A549 (cell line): ENCODE measurements at regions not wholly inside any gene's neighbourhood (a gene's known extent, or its start where the extent isn't known, plus 50 kb on each side); places are given as distances from the start of the nearest gene placed in this dataset.

Experiments
- ATAC-seq, 2 experiments: fragments of 200-7000 bp in 1 of 2; fragments of >200 bp in 1 of 2; cut with Nextera tagmentation in 1 of 2; cut with Tn5 transposase in 1 of 2; 3 replicates each; pipeline versions ENCODE4 v1.8.0 to v1.9.1; 2018 to 2020; ENCODE audit warnings: mild to moderate bottlenecking in 1 of 2, moderate library complexity in 1 of 2
- CTCF ChIA-PET: fragments of 300-600 bp; sonication (Branson Sonifier 250); formaldehyde crosslinking; extraction: SDS; loops from one replicate; lab custom pipeline; 2021; ENCODE audit warnings: antibody characterized with exemption, inconsistent platforms; lab: Yijun Ruan, JAX
- POLR2A ChIA-PET: fragments of 350-600 bp; formaldehyde crosslinking; extraction: SDS; loops from one replicate; lab custom pipeline; 2021; ENCODE audit warnings: antibody characterized with exemption, inconsistent platforms; lab: Yijun Ruan, JAX
- DNase-seq, 2 experiments: peaks; one replicate each; pipeline versions ENCODE4 v3.0.0 to v3.0.0-alpha.2; 2011 to 2016; ENCODE audit warnings: low read depth in 1 of 2, low spot score in 1 of 2
- FAIRE-seq: peaks from 2 replicates; lab custom pipeline; 2011; peaks lifted over from hg19 to GRCh38; lab: Jason Lieb, UNC
- H3K27ac ChIP-seq, 2 experiments: fragments of >200 bp; sonication (Bioruptor Twin); formaldehyde crosslinking; 3 replicates each; pipeline ENCODE4 v1.5.1; 2016 to 2017
- H3K4me1 ChIP-seq: fragments of >200 bp; sonication (Bioruptor Twin); formaldehyde crosslinking; 3 replicates; pipeline ENCODE4 v1.6.1; 2016
- H3K4me2 ChIP-seq: fragments of >200 bp; sonication (Bioruptor Twin); formaldehyde crosslinking; 3 replicates; pipeline ENCODE4 v1.6.1; 2016
- H3K4me3 ChIP-seq: fragments of >200 bp; sonication (Bioruptor Twin); formaldehyde crosslinking; 3 replicates; pipeline ENCODE4 v1.5.1; 2016
- H3K9me3 ChIP-seq: fragments of >200 bp; sonication (Bioruptor Twin); formaldehyde crosslinking; 3 replicates; pipeline ENCODE4 v1.6.1; 2016
- ATOH8 ChIP-seq: fragments of 250-450 bp; sonication (Bioruptor Pico); IDR thresholded peaks from 2 replicates; pipeline ENCODE4 v1.5.0; 2020; ENCODE audit warnings: low read depth, mild to moderate bottlenecking, moderate library complexity
- BCL3 ChIP-seq: fragments of >200 bp; sonication (Bioruptor Twin); formaldehyde crosslinking; IDR thresholded peaks from 3 replicates; pipeline ENCODE4 v1.6.1; 2016
- BHLHE40 ChIP-seq: IDR thresholded peaks from 2 replicates; pipeline ENCODE4 v1.6.1; 2012; ENCODE audit warnings: low read depth, low read length, inconsistent platforms
- CBX2 ChIP-seq: fragments of 200-600 bp; sonication (generic); IDR thresholded peaks from 2 replicates; pipeline ENCODE4 v1.6.1; 2016; ENCODE audit warnings: low read depth, mild to moderate bottlenecking, borderline replicate concordance
- CEBPB ChIP-seq, 2 experiments: fragments of >200 bp in 1 of 2; sonication (Bioruptor Twin) in 1 of 2; formaldehyde crosslinking in 1 of 2; IDR thresholded peaks; 2 replicates each; pipeline ENCODE4 v1.6.1; 2012 to 2016
- CHD4 ChIP-seq: fragments of 200-600 bp; sonication (generic); IDR thresholded peaks from 2 replicates; pipeline ENCODE4 v1.6.1; 2016; ENCODE audit warnings: antibody characterized with exemption, mild to moderate bottlenecking, borderline replicate concordance
- E2F6 ChIP-seq: IDR thresholded peaks from 2 replicates; pipeline ENCODE4 v1.6.1; 2012; ENCODE audit warnings: low read depth, borderline replicate concordance
- EHF ChIP-seq: fragments of 250-450 bp; sonication (Bioruptor Pico); IDR thresholded peaks from 2 replicates; pipeline ENCODE4 v1.5.0; 2020; ENCODE audit warnings: mild to moderate bottlenecking
- EP300 ChIP-seq, 2 experiments: fragments of >200 bp; sonication (Bioruptor Twin); formaldehyde crosslinking; IDR thresholded peaks; 2 replicates in 1 of 2; 3 replicates in 1 of 2; pipeline ENCODE4 v1.6.1; 2016 to 2017
- ESRRA ChIP-seq: fragments of 150-350 bp; IDR thresholded peaks from 2 replicates; pipeline ENCODE4 v1.6.1; 2014; ENCODE audit warnings: mild to moderate bottlenecking, low read length, borderline replicate concordance
- FOXS1 ChIP-seq: fragments of 250-450 bp; sonication (Bioruptor Pico); IDR thresholded peaks from 2 replicates; pipeline ENCODE4 v1.5.0; 2020; ENCODE audit warnings: mild to moderate bottlenecking, moderate library complexity
- JUNB ChIP-seq: fragments of >200 bp; sonication (Bioruptor Twin); formaldehyde crosslinking; IDR thresholded peaks from 2 replicates; pipeline ENCODE4 v1.6.1; 2016
- MAFK ChIP-seq: fragments of 450-650 bp; IDR thresholded peaks from 2 replicates; pipeline ENCODE4 v1.6.1; 2014; ENCODE audit not compliant: partially characterized antibody
- MAX ChIP-seq: IDR thresholded peaks from 2 replicates; pipeline ENCODE4 v1.6.1; 2012
- NFE2L2 ChIP-seq: fragments of 150-350 bp; conservative IDR thresholded peaks from 2 replicates; pipeline ENCODE4 v1.6.1; 2014; ENCODE audit warnings: low read length
- NR3C1 ChIP-seq: fragments of >200 bp; sonication (Bioruptor Twin); formaldehyde crosslinking; IDR thresholded peaks from 3 replicates; pipeline ENCODE4 v1.6.1; 2017
- PHF8 ChIP-seq: fragments of 200-600 bp; sonication (generic); IDR thresholded peaks from 2 replicates; pipeline ENCODE4 v1.6.1; 2016; ENCODE audit warnings: low read depth, mild to moderate bottlenecking, antibody characterized with exemption, moderate library complexity, borderline replicate concordance
- POLR2A ChIP-seq: IDR thresholded peaks from 2 replicates; pipeline ENCODE4 v1.6.1; 2012; ENCODE audit warnings: mild to moderate bottlenecking, low read length
- POLR2AphosphoS2 ChIP-seq: conservative IDR thresholded peaks from 2 replicates; pipeline ENCODE4 v1.6.1; 2012; ENCODE audit warnings: low read length, improper control_type of control experiment, inconsistent platforms
- RAD21 ChIP-seq, 2 experiments: fragments of >200 bp in 1 of 2; sonication (Bioruptor Twin) in 1 of 2; formaldehyde crosslinking in 1 of 2; IDR thresholded peaks in 1 of 2; conservative IDR thresholded peaks in 1 of 2; 2 replicates in 1 of 2; 3 replicates in 1 of 2; pipeline ENCODE4 v1.6.1; 2012 to 2018; ENCODE audit warnings: inconsistent platforms in 1 of 2
- RARB ChIP-seq: fragments of 250-450 bp; sonication (Bioruptor Pico); IDR thresholded peaks from 2 replicates; pipeline ENCODE4 v1.8.0; 2021; ENCODE audit warnings: mild to moderate bottlenecking, moderate library complexity
- RCOR1 ChIP-seq: fragments of 150-350 bp; IDR thresholded peaks from 2 replicates; pipeline ENCODE4 v1.6.1; 2014; ENCODE audit warnings: antibody characterized with exemption, low read length, low read depth
- SREBF2 ChIP-seq: fragments of 450-650 bp; IDR thresholded peaks from 2 replicates; pipeline ENCODE4 v1.6.1; 2014; ENCODE audit warnings: mild to moderate bottlenecking, moderate library complexity
- USF2 ChIP-seq: fragments of 450-650 bp; IDR thresholded peaks from 2 replicates; pipeline ENCODE4 v1.6.1; 2014; ENCODE audit warnings: antibody characterized with exemption
- ZFP36 ChIP-seq: fragments of 450-650 bp; IDR thresholded peaks from 2 replicates; pipeline ENCODE4 v1.6.1; 2014; ENCODE audit warnings: borderline replicate concordance; ENCODE audit not compliant: partially characterized antibody
- WGBS: methylation state at CpG from one replicate; pipeline ENCODE4 v1.1.6; 2017; ENCODE audit errors: missing lambda C conversion rate; 5-methylcytosine and 5-hydroxymethylcytosine counted together
- TF ChIP-seq, protein P1 (sequence below): fragments of 150-350 bp; IDR thresholded peaks from 2 replicates; pipeline ENCODE4 v1.6.1; 2014; ENCODE audit warnings: low read depth, mild to moderate bottlenecking, low read length

- H3K4me1 ChIP-seq: no peaks in the 10 kb centered on the region
- WGBS: 39% methylated on average over 3 of the region's 3 CpGs
- ATAC-seq (no peak), FAIRE-seq (no peak), DNase-seq (peak; percentile 6 to 7)
- H3K4me2 ChIP-seq: no peak overlapping the region
- H3K27ac ChIP-seq: no peak overlapping the region
- CTCF ChIA-PET: no interaction called here
- POLR2A ChIA-PET: no interaction called here
- H3K4me3 ChIP-seq: no peak overlapping the region
- TF ChIP-seq POLR2A: no peak
- TF ChIP-seq BHLHE40: no peak
- TF ChIP-seq NFE2L2: no peak
- TF ChIP-seq RAD21 (conservative IDR thresholded peaks at IDR 0.05 in 1 of 2, IDR thresholded peaks at IDR 0.05 in 1 of 2): no peak
- TF ChIP-seq E2F6: no peak
- no peak for TF ChIP-seq MAFK
- no peak for TF ChIP-seq EHF
- TF ChIP-seq JUNB: no peak
- no peak for TF ChIP-seq NR3C1
- H3K9me3 ChIP-seq: no peaks in the 10 kb centered on the region
Measured at GRCh38 chr13:59477011-59477410, 686.7 kb downstream of the DIAPH3 start.

- Histone ChIP-seq H3K4me2 (no peak overlapping the region), H3K9me3 (no peaks in the 10 kb centered on the region)
- WGBS: 61% methylated on average over 7 of the region's 7 CpGs
- FAIRE-seq (no peak), DNase-seq (no peak)
- TF ChIP-seq ZFP36 (no peak), CBX2 (no peak), RARB (CRISPR knock-in tag) (no peak), CEBPB (IDR thresholded peaks at IDR 0.05) (no peak), PHF8 (no peak), EHF (no peak), POLR2AphosphoS2 (no peak), BCL3 (no peak), MAFK (no peak), BHLHE40 (no peak), EP300 (IDR thresholded peaks at IDR 0.05) (no peak), MAX (no peak), SREBF2 (no peak), ESRRA (no peak), USF2 (no peak), RCOR1 (no peak), CHD4 (no peak)
- TF ChIP-seq, protein P1, sequence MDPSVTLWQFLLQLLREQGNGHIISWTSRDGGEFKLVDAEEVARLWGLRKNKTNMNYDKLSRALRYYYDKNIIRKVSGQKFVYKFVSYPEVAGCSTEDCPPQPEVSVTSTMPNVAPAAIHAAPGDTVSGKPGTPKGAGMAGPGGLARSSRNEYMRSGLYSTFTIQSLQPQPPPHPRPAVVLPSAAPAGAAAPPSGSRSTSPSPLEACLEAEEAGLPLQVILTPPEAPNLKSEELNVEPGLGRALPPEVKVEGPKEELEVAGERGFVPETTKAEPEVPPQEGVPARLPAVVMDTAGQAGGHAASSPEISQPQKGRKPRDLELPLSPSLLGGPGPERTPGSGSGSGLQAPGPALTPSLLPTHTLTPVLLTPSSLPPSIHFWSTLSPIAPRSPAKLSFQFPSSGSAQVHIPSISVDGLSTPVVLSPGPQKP: no peak
- TF ChIP-seq, all 56 proteins: peak for 0
- Histone ChIP-seq H3K4me3 (no peak overlapping the region), H3K4me1 (no peaks in the 10 kb centered on the region), H3K27ac (no peak overlapping the region)
- no peak for ATAC-seq
- CTCF ChIA-PET: no interaction called here
- POLR2A ChIA-PET: no interaction called here
Measured at GRCh38 chr13:59478908-59479307, 684.8 kb downstream of the DIAPH3 start.

DNA sequence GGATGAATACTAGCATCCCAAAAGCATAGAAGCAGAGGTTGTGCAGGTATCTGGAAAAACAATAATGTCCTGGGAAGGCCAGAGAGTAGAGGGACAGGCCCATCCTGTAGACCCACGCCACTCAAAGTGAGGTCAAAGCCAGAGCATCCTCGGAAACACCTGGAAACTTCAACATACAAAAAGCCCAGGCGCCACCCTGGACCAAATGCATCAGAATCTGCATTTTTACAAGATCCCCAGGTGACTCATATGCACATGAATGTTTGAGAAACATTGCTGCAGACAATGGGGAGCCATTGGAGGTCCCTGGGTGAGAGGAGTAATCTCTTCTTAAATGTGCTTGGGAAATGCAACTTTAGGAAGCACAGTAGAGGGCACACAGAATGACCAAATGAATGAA, 684.1 kb downstream of the DIAPH3 start:
- no peaks in the 10 kb centered on the region for H3K9me3 ChIP-seq
- 5% methylated on average over 3 of the region's 3 CpGs for WGBS
- no peak overlapping the region for H3K4me3 ChIP-seq
- no peak for TF ChIP-seq FOXS1
- TF ChIP-seq EHF: no peak
- no peak for TF ChIP-seq ATOH8 (CRISPR knock-in tag)
- no peak for TF ChIP-seq BHLHE40
- no peak for TF ChIP-seq RAD21 (conservative IDR thresholded peaks at IDR 0.05 in 1 of 2, IDR thresholded peaks at IDR 0.05 in 1 of 2)
- no peak for TF ChIP-seq SREBF2
- no peaks in the 10 kb centered on the region for H3K4me1 ChIP-seq
- H3K4me2 ChIP-seq: no peak overlapping the region
- ChIA-PET POLR2A (no interaction called here), CTCF (no interaction called here)
- no peak for FAIRE-seq
- H3K27ac ChIP-seq: no peak overlapping the region
- no peak for ATAC-seq
- no peak for DNase-seq
